ENCODE measurements at regions not wholly inside any gene's neighbourhood (a gene's known extent, or its start where the extent isn't known, plus 50 kb on each side); places are given as distances from the start of the nearest gene placed in this dataset.
"Not testable (repeated sequence)": the region's sequence is repeated elsewhere in the genome, so short reads cannot be mapped to it uniquely, and the experiment has no call there.

GRCh38 chr7:142603870-142604448 lies 145.3 kb upstream of the PRSS1 start:
- peak; percentile 61 for DNase-seq (ENCODE audit: low spot score)

DNA sequence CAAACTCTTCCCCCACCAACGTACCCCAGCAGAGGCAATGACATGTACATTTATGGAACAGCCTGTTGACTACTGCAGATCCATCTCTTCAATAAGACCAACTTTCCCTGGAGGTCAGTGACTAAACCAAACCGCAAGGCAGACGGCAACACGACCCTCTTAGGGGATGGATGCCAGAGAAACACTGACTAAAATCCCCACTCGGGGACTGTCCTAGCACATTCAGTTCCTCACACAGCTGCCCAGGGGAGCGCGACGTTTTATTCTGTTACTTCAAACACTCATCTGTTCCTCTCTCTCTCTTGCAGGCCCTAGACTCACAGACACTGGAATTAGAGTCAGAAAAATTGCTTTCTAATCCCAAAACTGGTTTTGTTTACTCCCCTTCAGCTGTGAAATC lies 146.5 kb upstream of the PRSS1 start:
- no peak for DNase-seq (ENCODE audit: low spot score)

- no peak for DNase-seq (ENCODE audit: low spot score)
Measured at GRCh38 chr7:142602183-142602582, 147.1 kb upstream of the PRSS1 start.

GRCh38 chr7:142598297-142598696 lies 151.0 kb upstream of the PRSS1 start:
- DNase-seq (ENCODE audit: low spot score) = no peak

DNA sequence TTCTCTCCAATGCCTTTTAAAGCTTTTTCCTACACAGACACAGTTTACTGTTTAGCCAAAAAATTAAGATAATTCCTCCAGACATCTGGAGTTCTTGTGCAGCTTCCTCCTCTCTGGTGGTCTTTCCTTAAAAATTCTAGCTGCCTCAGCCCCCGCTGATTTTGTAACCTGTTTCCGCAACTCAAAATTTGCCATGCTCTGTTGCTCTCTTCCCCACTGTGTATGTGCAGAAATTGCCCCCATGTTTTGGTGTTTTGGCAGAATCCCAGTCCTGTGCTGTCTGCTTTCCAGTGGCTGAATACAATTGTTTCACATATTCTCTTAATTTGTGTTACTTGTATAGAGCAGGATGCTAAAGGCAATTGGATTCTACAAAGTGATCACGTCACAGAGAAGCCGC lies 151.7 kb upstream of the PRSS1 start:
- no peak for DNase-seq (ENCODE audit: low spot score)

DNA sequence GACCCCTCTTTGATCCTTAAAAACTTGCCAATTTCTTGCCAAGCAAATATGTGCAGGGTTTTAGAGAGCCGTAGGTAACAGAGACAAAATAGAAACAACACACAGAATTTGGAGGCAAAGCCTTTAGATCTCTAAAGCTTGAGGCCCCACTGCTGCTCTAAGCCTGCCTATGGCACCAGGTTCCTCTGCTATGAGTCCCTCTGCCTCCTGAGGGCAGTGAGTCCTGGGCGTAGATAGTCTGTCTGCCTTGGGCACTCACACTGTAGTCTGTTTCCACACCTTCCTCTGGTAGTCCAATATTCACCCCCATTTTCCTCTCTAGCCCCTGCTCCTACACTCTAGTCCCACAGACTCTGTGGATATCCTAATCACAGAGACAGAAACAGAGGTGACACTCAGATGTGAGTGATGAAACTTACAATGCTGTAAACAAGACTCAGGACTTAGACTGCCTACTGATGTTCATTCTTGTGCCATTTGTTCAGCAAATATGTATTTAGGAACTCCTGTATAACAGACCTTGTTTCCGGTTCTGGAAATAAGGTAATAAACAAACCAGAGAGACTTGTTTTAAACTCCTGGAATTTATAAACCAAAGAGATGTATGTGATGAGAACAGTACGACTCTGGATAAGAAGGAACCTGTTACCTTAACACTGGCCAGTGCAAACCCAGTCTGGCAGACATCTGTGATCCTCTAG lies 153.3 kb upstream of the PRSS1 start:
- no peak for DNase-seq (ENCODE audit: low spot score)

DNA sequence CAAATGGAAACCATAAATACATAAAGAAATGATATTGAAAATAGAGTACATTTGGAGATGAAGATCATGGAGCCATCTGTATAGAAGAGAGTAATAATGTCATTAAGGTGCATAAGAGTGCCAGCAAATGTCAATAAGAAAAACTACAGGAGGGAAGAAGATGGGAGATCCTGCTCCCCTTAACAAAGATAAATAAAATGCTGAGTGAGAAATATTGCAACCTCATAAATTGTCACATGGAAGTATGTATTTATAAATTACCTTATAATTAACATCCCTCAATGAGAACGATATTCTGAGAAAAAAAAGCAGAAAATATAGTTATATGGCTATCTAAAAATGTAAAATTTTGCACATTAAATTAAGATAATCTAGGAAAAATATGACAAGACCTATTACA lies 155.2 kb upstream of the PRSS1 start:
- DNase-seq (ENCODE audit: low spot score) = no peak

DNA sequence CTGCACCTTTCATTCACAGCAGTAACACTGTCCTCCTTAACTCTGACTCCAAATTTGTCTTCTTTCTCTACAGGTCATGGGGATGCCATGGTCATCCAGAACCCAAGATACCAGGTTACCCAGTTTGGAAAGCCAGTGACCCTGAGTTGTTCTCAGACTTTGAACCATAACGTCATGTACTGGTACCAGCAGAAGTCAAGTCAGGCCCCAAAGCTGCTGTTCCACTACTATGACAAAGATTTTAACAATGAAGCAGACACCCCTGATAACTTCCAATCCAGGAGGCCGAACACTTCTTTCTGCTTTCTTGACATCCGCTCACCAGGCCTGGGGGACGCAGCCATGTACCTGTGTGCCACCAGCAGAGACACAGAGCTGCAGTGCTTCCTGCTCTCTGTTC lies 156.2 kb upstream of the PRSS1 start:
- DNase-seq (ENCODE audit: low spot score) = no peak

DNA sequence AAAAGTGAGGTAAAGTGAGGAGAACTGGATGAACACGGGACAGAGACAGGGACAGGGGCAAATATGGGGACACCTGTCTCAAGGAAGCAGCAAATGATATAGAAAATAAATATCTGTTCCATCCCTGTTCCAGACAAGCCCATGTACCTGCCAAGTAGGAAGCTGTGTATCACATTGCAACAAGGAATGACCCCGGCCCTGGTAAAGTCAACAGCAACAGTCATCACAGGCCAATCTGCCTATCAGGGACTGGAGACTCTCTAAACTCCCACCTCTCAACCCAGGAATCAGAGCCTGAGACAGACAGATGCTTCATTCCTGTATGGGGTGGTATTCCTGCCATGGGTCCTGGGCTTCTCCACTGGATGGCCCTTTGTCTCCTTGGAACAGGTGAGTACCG lies 156.6 kb upstream of the PRSS1 start:
- DNase-seq (ENCODE audit: low spot score) = no peak

DNA sequence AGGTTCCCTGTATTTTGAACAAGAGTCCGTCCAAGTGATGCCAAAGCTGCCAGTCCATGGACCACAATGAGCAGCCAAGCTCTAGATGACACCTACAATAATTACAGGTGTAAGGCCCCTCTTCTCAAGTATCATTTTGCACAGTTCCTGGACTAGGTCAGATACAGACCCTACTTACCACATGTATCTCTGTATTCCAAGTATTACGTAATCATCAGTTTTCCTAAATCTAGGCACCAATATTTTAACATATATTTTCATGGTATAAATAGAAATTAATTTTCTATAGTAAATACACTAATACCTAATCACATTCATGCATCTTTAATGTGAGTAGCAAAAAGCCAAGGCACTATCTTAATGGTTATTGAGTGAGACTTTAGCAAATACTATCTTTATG lies 157.0 kb upstream of the PRSS1 start:
- no peak for DNase-seq (ENCODE audit: low spot score)

- DNase-seq (ENCODE audit: low spot score) = no peak
Measured at GRCh38 chr7:142590830-142591457, 158.3 kb upstream of the PRSS1 start.

- no peak for DNase-seq (ENCODE audit: low spot score)
Measured at GRCh38 chr7:142590077-142590476, 159.2 kb upstream of the PRSS1 start.

- DNase-seq (ENCODE audit: low spot score) = peak; percentile 30
Measured at GRCh38 chr7:142587578-142588191, 161.6 kb upstream of the PRSS1 start.

GRCh38 chr7:142586611-142587010 lies 162.7 kb upstream of the PRSS1 start:
- no peak for DNase-seq (ENCODE audit: low spot score)

DNA sequence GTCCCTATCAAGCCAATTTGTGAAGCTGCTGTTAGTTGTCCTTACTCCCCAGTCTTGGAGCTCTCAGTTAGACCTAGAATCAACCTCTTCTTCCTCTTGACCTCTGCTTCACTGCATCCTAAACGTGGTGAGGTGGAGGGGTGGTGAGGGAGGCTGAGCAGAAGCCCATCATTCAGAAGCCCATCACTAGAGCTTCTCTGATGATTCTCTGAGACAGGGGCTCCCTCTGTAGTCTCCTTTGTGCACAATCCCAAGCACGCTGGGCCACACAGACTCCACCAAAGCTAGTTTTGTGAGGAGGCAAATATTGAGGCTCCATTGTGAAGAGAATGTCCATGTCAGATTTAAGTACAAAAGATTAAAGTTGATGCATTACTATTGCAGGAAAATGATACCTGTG lies 163.8 kb upstream of the PRSS1 start:
- no peak for DNase-seq (ENCODE audit: low spot score)

DNA sequence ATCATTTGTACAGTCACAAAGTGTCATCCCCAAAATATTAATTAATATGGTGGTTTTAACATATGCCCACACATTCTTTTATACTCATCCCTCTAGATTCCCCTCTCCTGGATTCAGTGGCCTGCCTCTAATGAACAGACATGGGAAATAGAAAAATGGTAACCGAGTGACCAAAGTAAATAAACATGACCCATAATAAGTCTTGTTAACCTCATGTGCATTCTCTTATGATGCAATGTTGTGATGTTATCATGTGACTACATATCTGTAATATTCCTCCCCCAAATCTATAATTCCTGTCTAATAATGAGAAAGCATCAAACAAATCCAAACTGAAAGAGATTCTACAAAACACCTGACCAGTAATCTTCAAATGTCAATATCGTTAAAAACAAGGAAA lies 164.5 kb upstream of the PRSS1 start:
- no peak for DNase-seq (ENCODE audit: low spot score)

- DNase-seq (ENCODE audit: low spot score) = no peak
Measured at GRCh38 chr7:142583446-142583845, 165.8 kb upstream of the PRSS1 start.

GRCh38 chr7:142582351-142582750 lies 166.9 kb upstream of the PRSS1 start:
- DNase-seq (ENCODE audit: low spot score) = no peak

- DNase-seq (ENCODE audit: low spot score) = no peak
Measured at GRCh38 chr7:142581341-142581740, 167.9 kb upstream of the PRSS1 start.

DNA sequence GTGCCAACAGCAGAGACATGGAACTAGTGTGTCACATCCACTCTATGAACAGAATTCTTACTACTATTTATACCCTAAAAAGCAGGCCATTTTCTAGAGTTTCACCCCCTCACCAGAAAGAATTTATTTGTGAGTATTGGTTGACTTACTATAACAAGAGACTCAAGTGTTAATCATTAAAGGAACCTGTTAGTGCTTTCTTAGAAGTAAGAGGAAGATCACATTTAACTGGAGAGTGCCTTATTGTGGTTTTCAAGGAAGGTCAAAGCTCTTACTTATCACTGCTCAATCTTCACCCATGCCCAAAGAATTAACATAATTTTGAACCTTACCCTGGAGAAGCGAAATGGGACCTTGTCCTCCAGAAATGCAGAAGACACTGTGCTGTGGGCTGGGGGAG lies 169.3 kb upstream of the PRSS1 start:
- DNase-seq (ENCODE audit: low spot score) = no peak

GRCh38 chr7:142575351-142575750 lies 173.9 kb upstream of the PRSS1 start:
- DNase-seq (ENCODE audit: low spot score) = not testable (repeated sequence)

- no peak for DNase-seq (ENCODE audit: low spot score)
Measured at GRCh38 chr7:142571581-142571980, 177.7 kb upstream of the PRSS1 start.

- no peak for DNase-seq (ENCODE audit: low spot score)
Measured at GRCh38 chr7:142569851-142570250, 179.4 kb upstream of the PRSS1 start.

Measured in Ammon's horn (tissue), 1 donor.